HuH-7 (cell line): ENCODE measurements at regions not wholly inside any gene's neighbourhood (a gene's known extent, or its start where the extent isn't known, plus 50 kb on each side); places are given as distances from the start of the nearest gene placed in this dataset.
A peak's percentile ranks its signal among the peaks of the same experiment; 100 is the strongest.
"Not testable (repeated sequence)": the region's sequence is repeated elsewhere in the genome, so short reads cannot be mapped to it uniquely, and the experiment has no call there.

Source experiments
- DNase-seq: peaks from one replicate; pipeline ENCODE4 v3.0.0; 2011; ENCODE audit warnings: low spot score

DNA sequence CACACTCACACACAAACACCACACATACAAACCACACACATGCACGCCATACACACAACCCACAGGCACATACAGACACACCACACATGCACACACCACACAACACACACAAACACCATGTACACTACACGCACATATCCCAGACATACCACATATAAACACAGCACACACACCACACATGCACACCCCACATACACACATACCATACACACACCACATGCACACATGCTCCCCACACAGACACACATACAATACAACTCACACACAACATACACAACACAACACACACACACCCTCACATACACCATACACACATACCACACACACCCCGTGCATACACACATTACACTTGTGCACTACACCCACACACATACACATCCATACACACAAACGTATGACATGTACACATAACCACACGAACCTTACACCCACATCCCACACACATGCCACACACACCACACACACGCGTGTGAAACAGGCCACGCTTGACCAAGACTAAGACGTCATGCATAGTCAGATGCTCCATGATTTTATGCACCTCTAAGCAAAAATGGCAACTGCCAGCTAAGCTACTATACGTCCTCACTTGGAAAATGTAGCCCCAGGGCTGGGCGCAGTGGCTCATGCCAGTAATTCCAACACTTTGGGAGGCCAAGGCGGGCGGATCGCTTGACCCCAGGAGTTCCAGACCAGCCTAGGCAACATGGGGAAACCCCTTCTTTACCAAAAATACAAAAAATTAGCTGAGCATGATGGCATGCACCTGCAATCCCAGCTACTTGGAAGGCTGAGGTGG, 77.4 kb upstream of the TMPRSS2 start:
- DNase-seq: no peak

DNA sequence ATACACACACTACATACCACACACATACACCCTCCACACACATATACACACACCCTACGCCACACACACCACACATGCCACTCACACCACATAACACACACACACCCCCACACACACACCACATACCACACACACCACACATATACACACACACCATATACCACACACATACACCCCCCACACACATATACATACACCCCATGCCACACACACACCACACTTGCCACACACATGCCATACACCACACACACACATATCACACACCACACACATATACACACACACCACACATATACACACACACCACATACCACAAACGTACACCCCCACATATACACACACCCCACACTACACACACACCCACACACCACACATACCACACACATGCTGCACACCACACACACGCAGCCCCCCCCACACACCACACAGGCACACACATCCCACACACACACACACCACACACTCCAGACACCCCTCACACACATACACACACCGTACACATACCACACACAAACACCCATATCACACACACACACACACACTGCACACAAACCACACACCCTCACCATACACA, 76.7 kb upstream of the TMPRSS2 start:
- no peak for DNase-seq

DNA sequence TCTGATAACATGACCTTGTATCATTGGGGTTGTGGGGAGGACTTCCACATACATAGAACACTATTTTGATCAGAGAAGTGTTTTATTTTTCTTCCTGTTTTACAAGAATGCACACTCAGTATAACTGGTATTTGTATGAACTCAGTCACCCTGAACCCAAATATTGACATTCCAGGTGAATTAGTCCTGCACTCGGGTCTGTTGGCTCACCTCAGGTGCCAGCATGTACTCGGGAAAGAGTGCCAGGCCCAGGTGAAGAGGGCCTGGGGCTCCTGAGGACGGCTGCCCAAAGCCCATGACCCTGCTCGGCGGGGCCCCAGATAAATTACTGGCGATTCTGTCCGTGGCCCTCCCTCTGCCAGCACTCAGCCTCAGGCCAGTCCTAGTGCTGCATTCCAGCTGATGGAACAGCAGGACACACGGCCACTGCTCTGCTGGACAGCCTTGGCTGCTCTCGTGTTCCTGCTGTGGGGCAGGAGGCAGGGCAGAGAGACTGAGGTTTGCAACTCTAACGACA, 75.4 kb upstream of the TMPRSS2 start:
- DNase-seq: no peak

DNA sequence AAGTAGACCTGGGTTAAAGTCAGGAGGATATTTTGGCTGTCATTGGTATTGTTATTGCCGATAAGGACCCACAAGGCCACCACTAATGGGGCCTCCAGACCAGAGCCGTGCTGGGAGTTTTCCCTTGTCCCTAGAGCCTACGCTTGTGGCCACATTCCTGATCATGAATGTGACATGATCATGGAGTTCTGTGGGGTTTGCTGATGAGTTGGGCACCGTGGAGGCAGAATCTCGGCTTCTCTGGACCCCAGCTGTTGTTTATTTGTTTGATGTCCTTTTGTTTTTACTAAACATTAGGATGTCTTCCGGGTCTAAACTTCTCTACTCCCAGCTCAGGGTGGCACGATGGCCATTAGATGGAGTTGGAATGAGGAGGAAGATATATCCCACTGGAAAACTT, 74.9 kb upstream of the TMPRSS2 start:
- DNase-seq: no peak

DNA sequence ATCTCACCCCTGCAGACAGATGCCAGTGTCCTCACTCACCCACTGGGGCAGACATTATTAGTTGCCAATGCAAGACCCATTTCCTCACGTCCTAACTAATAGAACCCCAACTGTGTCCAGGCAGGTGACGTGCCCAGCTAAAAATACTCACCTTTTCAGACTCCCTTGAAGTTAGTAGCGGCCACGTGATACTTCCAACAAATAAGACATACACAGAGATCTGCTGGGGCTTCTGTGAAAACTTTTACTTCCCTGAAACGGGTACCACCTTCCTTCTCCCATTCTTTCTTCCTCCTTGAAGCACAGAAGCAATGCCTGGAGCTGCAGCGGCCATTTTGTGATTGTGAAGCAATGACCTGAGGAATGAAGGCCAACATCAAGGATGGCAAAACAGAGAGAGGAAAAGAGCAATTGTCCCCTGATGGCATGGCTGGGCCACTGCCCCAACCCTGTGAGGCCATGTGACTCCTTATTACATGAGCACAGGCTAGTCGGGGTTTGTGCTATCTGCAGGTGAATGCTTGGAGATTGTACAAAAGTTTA, 74.4 kb upstream of the TMPRSS2 start:
- DNase-seq: no peak

DNA sequence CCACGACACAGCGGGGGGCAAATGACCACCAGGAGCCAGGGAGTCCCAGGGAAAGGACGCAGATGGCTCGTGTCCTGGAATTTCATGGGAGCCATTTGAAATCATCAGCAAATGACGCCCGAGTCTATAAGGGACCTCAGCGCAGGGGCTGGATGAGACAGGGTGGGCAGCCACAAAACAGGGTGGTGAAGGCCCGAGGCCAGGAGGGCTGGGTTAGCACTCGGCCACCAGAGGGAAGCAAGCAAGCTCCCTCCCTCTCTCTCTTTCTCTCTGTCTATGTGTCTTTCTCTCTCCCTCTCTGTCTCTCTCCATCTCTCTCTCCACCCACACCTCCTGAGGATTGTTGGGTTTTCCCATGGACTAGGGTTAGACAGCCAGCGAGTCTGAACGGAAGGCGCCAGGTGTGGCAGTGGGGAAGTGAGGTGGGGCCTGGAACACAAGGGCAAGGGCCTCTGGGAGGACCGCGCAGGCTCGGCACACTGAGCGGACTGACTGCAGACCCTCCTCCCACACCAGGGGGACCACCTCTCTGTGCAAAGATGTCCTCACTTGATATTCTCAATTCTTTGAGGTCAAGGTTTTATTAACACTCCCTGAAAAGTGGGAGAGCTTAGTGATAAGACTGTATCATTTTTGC, 73.8 kb upstream of the TMPRSS2 start:
- DNase-seq: no peak

DNA sequence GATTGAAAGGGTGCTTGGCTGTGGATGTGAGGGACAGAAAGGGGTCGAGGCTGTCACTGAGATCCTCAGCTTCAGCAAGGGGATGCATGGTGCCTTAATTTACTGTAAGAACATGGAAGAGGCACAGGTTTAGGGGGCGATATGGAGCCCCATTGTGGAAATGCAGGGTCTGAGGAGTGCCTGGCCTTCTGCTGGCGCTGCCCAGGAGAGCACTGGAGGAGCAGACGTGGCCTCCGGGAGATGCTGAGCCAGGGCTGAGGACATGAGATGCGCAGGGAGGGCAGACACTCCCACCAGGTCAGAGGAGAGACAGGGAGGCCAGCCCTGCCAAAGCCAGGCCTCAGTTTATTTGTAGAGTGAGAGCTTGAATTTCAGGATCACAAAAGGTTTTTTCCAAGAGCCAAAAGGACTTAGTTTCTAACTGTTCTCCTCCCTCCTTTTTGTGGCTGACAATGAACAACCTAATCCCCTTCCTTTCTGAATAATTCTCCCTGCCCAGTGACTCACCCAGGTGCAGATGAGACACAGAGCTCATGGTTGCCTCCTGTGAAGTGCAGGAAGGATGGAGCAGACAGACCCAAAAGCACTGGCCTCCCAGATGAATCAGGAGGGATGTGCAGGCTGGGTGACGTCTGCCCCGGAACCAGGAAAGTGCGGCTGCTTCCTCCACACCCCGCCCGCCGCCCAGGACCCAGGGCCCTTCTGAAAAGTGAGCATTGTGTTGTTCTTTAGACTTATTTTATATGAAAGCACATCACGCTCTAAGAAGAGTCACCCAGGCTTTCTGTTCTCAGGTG, 73.0 kb upstream of the TMPRSS2 start:
- no peak for DNase-seq

DNA sequence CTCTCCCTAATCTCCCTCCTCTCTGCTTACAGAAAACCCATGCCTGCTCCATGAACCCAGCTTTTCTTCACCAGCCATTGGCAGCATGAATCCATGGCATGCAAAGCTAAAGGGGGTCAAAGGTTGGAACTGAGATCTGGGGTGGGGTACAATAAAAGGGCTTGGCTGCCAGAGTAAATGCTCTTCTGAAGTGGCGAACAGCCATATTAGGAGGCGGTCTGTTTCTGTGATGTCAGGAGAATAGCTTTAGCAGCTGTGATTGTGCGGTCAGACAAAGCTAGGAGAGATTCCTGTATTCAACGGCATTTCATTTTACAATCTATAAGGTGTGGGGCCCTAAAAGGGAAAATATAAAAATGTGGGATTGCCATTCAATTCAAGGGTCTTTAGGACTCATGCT, 71.7 kb upstream of the TMPRSS2 start:
- DNase-seq: no peak

DNA sequence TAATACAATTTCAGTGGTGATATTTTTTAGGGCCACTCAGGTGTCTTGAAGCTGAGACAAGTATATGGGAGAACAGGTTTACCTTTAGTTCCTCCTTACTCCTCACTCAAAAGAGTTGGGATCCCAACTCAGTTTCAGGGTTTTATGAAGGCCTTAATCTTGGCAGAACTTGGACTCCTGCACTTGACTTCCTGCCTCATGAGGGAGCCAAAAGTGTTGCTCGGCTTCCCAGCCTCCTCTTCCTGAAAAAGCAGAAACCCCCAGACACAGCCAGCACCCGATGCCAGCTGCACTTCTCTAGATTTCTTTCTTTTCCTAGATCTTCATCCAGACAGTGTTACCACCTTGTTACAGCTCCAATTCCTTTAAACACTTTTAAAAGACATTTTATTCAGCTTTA, 70.8 kb upstream of the TMPRSS2 start:
- no peak for DNase-seq

DNA sequence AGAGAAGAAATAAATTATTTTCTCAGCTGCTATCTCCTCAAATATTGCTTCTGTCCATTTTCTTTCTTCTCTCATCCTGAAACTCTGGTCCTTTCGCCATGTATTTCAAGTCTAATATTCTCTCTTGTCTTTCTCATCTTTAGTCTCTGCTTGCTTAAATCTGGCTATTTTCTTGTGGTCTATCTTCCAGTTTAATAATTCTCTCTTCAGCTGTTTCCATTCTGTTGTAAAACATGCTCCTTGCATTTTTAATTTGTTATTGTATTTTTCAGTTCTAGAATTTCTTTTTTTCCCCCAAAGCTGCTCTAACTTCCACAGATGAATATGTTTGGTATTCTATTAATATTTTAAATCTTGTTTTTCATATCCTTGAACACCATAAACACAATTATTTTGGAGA, 70.1 kb upstream of the TMPRSS2 start:
- DNase-seq: no peak

DNA sequence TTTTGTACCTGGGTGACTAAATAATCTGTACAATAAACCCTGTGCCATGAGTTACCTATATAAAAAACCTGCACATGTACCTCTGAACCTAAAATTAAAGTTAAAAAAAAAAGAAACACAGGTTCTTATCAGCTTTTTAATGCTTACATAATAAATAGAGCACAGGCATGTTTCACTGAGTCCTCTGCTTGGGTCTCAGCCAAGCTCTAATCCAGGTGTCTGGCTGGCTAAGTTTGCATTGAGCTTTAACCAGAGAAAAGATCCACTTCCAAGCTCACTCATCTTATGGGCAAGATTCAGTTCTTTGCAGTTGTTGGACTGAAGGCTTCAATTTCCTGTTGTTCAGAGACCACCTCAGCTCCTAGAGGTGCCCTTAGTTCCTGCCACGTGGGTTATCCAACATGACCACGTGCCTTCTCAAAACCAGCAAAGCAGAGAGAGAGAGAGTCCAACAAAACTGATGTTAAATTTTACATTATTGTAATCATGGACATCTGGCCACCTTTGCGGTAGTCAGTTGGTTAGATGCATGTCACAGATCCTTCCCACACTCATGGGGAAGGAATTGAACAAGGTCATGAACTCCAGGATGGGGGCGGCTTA, 68.2 kb upstream of the TMPRSS2 start:
- no peak for DNase-seq

DNA sequence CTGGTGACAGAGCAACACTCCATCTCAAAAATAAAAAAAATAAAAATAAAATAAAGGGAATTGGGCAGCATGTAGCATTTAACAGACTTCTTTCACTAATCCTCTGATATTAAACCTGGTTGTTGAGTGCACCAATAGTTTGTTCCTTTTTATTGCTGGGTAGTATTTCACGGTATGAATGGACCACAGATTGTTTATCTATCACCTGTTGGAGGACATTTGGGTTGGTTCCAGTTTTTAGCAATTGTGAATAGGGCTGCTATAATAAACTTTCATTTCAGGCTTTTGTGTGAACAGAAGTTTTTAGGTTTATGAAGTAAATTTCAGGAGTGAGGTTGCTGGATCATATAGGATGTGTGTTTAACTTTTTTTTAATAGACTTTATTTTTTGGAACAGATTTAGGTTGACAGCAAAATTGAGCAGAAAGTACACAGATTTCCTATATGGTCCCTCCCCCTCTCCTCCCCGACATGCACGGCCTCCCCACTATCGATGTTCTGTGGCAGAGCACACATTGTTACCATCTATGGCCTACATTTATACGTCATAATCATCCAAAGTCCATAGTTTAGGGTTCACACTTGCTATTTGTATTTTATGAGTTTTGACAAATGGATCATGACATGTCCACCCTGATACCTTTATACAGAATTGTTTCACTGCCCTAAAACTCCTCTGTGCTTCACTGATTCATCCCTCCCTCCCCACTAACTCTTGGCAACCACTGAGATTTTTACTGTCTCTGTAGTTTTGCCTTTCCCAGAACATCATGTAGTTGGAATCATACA, 66.1 kb upstream of the TMPRSS2 start:
- DNase-seq: no peak

DNA sequence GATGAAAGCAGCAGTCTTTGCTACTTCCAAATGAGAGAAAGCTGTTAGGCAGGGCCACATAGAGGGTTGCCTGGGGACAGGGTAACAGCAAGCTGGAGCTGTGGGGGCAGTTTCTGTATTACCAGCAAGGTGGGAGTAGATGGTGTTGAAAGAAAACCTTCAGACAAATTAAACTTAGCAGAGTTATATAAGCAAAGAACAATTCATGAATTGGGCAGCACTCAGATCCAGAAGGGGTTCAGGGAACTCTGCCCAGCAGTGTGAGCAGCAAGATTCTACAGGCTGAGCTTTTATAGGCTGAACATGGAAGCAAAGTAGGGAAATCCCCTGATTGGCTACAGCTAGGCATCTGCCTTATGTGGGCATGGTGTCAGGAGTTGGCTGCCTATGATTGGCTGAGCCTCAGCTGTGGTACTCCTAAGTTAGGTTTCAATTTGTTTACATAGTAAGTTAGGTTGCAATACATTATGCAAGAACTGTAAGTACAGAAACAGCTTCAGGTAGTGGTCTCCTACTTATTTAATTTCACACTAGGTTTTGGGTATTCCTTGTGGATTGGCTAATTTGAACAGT, 64.1 kb upstream of the TMPRSS2 start:
- peak; percentile 32 for DNase-seq

DNA sequence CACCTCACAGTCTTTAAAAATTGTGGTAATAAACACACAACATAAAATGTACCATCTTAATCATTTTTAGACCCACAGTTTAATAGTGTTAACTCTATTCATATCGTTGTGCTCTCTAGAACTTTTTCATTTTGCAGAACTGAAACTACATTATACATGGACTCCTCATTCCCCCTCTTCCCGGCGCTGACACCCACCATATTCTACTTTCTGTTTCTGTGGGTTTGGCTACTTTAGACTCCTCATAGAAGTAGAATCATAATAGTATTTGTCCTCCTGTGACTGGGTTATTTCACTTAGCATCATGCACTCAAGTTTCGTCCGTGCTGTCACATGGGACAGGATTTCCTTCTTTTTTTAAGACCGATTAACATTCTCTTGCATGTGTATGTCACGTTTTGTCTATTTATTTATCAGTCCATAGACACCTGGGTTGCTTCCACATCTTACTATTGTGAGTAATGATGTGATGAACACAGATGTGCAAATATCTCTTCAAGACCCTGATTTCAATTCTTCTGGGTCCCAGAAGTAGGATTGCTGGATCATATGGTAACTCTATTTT, 62.9 kb upstream of the TMPRSS2 start:
- DNase-seq: no peak

DNA sequence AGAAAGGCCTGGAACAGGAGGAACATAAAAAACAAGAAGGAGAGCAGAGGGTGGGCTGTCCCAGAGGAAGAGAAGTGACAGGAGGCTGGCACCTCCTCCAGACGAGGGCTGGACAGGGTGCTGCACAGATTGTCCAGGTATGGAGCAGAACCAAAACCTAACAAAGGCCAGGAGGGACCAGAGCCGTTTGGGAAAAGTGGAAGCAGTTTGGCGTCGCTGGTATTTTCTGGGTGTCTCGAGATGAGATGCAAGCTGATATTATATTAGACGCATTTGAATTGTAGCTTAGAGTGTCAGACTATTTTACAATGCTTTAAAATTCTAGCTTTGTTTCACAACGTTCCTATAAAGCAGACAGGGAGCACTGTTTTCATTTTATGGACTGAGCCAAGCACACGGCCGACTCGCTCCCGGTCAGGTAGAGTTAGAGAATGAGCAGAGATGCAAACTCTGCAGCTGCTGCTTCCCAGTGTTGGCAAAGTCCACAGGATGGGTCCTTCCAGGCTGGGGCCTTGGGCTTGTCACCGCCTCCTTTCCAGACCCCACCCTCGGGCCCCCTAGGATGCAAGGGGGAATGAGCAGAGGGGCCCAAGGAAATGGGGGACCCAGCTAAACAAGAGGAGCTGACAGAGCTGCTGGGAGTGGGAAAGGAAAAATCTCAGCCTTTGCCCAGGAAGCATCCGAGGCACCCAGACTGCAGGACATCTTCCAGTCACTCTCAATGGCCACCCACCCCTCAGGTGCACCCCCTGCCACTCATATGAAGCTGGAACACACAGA, 60.8 kb upstream of the TMPRSS2 start:
- DNase-seq: no peak

DNA sequence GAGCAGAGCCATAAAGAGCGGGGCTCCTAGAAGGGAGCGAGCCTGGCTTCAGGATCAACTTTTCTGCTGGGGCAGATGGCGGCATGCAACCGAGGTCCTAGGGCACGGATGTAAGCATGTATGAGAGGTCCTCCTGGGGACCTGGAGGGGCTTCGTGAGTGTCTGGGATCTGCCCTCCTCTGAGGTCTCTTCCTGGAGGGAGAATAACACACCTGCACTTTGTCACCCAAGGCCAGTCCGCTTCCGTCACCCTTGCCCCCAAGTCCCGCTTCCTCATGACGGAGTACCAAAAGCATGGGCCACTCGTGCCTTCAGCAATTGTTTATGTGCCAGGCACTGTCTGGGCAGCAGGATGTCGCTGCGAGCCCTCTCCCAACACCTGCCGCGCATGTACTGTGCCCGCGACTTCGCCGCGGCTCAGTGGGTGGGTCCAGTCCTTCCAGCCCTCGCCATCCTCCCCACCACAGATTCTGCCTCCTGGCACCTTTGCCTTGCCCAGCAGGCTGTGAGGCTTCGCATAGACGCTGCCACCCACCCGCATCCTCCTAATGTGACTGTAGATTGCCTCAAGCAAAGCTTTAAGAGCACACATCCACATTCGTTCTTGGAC, 60.0 kb upstream of the TMPRSS2 start:
- DNase-seq: no peak

DNA sequence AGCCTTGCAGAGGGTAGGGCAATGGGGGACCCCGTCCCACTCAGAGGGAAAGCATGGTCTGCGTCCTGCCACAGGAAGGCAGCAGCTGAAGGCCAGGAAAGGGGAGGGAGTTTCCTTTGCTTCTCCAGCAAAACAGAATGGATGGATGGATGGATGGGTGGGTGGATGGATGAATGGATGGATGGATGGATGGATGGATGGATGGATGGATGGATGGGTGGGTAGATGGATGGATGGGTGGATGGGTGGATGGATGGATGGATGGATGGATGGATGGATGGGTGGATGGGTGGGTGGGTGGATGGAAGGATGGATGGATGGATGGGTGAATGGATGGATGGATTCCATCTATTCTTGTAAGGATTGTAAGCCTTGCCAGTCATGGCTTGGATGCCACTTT, 59.3 kb upstream of the TMPRSS2 start:
- DNase-seq: not testable (repeated sequence)

DNA sequence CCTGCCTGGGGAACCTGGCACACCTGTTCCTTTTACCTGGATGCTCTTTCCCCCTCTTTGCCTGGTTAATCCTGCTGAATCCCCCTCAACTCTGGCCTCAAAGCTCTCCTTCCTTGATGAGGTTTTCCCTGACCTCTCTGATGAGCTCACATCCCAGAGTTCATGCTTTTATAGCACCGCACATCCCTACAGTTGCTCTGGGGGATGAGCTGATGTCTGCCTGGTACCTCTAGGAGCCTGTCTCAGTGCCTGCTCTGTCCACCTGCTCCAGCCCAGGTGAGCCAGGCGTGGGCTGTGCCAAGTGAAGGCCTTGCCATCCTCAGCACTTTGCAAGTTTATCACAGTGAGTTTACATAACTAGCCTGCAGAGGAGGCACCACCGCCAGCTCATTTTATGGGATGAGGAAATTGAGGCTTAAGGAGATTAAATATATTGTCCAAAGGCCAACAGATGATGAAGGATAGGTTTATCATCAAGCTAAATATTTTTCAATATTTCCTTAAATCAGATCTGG, 58.6 kb upstream of the TMPRSS2 start:
- no peak for DNase-seq

DNA sequence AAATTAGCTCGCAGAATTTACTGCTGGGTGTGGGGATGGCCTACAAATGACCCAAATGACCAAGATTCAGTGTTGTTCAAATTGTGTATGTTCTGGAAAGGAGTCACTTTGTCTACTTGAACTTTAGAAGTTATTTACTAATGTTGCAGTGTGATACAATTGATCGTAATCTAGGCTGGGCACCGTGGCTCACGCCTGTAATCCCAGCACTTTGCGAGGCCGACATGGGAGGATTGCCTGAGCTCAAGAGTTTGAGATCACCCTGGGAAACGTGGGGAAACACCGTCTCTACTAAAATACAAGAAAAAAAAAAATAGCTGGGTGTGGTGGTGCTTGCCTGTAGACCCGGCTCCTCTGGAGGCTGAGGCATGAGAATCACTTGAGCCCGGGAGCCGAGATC, 57.6 kb upstream of the TMPRSS2 start:
- DNase-seq: no peak
